ENCODE measurements at regions not wholly inside any gene's neighbourhood (a gene's known extent, or its start where the extent isn't known, plus 50 kb on each side); places are given as distances from the start of the nearest gene placed in this dataset.

GRCh38 chr16:65318138-65318537 lies 196.3 kb upstream of the CDH11 start:
- TF ChIP-seq CTCF (IDR thresholded peaks at IDR 0.05) = no peak
- TF ChIP-seq POLR2A (IDR thresholded peaks at IDR 0.05) = no peak
